Heart left ventricle (tissue), 16 donors: ENCODE measurements at regions not wholly inside any gene's neighbourhood (a gene's known extent, or its start where the extent isn't known, plus 50 kb on each side); places are given as distances from the start of the nearest gene placed in this dataset.

ENCODE experiments used
- ATAC-seq, 4 donors: fragments of 200-7000 bp; cut with Tn5 transposase; one replicate each; pipeline ENCODE4 v1.9.1; 2020 to 2022; ENCODE audit warnings: moderate library complexity in 4 of 4, mild to moderate bottlenecking in 3 of 4, moderate number of reproducible peaks in 1 of 4
- DNase-seq, 5 donors: peaks; one replicate each; pipeline ENCODE4 v3.0.0-alpha.2; 2020
- H3K27ac ChIP-seq, 12 donors: fragments of 200-600 bp; sonication (generic) in 4 of 12; one replicate each; pipeline versions ENCODE4 v1.5.0 to v1.8.0; 2016 to 2022; ENCODE audit warnings: mild to moderate bottlenecking in 2 of 12
- H3K27me3 ChIP-seq, 9 donors: fragments of 200-600 bp; sonication (generic) in 2 of 9; one replicate each; pipeline versions ENCODE4 v1.5.1 to v1.8.0; 2016 to 2022; ENCODE audit warnings: mild to moderate bottlenecking in 3 of 9
- H3K36me3 ChIP-seq, 9 donors: fragments of 200-600 bp; sonication (generic) in 2 of 9; one replicate each; pipeline versions ENCODE4 v1.5.0 to v1.8.0; 2018 to 2022; ENCODE audit warnings: mild to moderate bottlenecking in 2 of 9
- H3K4me1 ChIP-seq, 12 donors: fragments of 200-600 bp; sonication (generic) in 4 of 12; one replicate each; pipeline versions ENCODE4 v1.5.0 to v1.8.0; 2016 to 2022; ENCODE audit warnings: mild to moderate bottlenecking in 3 of 12
- H3K4me3 ChIP-seq, 12 donors: fragments of 200-600 bp; sonication (generic) in 4 of 12; one replicate each; pipeline versions ENCODE4 v1.5.0 to v1.8.0; 2017 to 2022; ENCODE audit warnings: mild to moderate bottlenecking in 9 of 12, moderate library complexity in 4 of 12
- H3K9me3 ChIP-seq, 12 donors: fragments of 200-600 bp; sonication (generic) in 4 of 12; one replicate each; pipeline versions ENCODE4 v1.5.0 to v1.8.0; 2016 to 2022; ENCODE audit warnings: mild to moderate bottlenecking in 1 of 12
- CTCF ChIP-seq, 12 donors: fragments of 200-600 bp; sonication (generic) in 4 of 12; IDR thresholded peaks; one replicate each; pipeline versions ENCODE4 v1.5.0 to v1.8.0; 2018 to 2022; ENCODE audit warnings: antibody characterized with exemption in 12 of 12, mild to moderate bottlenecking in 5 of 12
- POLR2A ChIP-seq, 2 donors: fragments of 450-650 bp; IDR thresholded peaks; one replicate each; pipeline ENCODE4 v1.6.1; 2017; ENCODE audit warnings: antibody characterized with exemption in 2 of 2, mild to moderate bottlenecking in 2 of 2, moderate library complexity in 2 of 2
- WGBS, 4 donors: extraction: QIAGEN DNeasy Blood & Tissue Kit in 2 of 4; methylation state at CpG; one replicate each; pipeline versions ENCODE4 v1.1.5 to v1.1.7; 2013 to 2018; 5-methylcytosine and 5-hydroxymethylcytosine counted together
- intact Hi-C, 10 donors: fragments of 100-400 bp; cut with DNase I; formaldehyde crosslinking; loops; one replicate each; pipeline versions ENCODE4 v1.11.1 to v1.14.2; 2022
- donor health status: ischemic (EF 13 %, LVEDD 7.1; RV severe dilation, severe dysfunction).
- donor health status: healthy with polysubstance abuse.
- donor health status: DM: no; HTN: yes; CAD: no.
- donor health status: DM: no; HTN: no; CAD: no.
- donor health status: ischemic (EF 25% LVEDD 6.9; RV normal size, moderate dysfunction).
- donor health status: ischemic (EF 25% LVEDD 5.7; RV mildly dilated, moderate dysfunction).
- donor health status: healthy.
- donor health status: DM: yes; HTN: yes; CAD: no.
- donor health status: ischemic (EF 35%, LVEDD 5.7; RV mildly dilated, moderate dysfunction).
- donor health status: nonischemic (EF 11% LVEDD 7.7; RV severe dilation, severe dysfunction).
- donor health status: DM: yes; HTN: yes; CAD: no.
- donor health status: PGD.
- donor health status: ischemic (EF 29% LVEDD 5.4; RV normal size, mild dysfunction).
- donor health status: nonischemic (EF 23%, LVEDD 6.1; RV moderate dilation, normal function).

- no peak overlapping the region for H3K27ac ChIP-seq
- H3K4me1 ChIP-seq, result peaks cover 0 to 12% (median 7%) of the 10 kb centered on the region in 12 donors
- 92 to 95% (median 93%) methylated on average over 11 of the region's 11 CpGs for WGBS, 4 donors
- peaks cover 0 to 4% (median 0%) of the 10 kb centered on the region in 9 donors for H3K27me3 ChIP-seq
- peaks cover 0 to 14% (median 3%) of the 10 kb centered on the region in 12 donors for H3K9me3 ChIP-seq
- no peak for TF ChIP-seq POLR2A (IDR thresholded peaks at IDR 0.05)
- no peak for TF ChIP-seq CTCF (IDR thresholded peaks at IDR 0.05)
- DNase-seq (no peak), ATAC-seq (no peak)
- H3K4me3 ChIP-seq, result no peak overlapping the region
- intact Hi-C loops, result no loop called here
- no peaks in the 10 kb centered on the region for H3K36me3 ChIP-seq
Measured at GRCh38 chr2:85951351-85952067, 62.7 kb upstream of the ST3GAL5 start.

GRCh38 chr2:85950743-85951142 is 62.0 kb upstream of the ST3GAL5 start:
- no peaks in the 10 kb centered on the region for H3K36me3 ChIP-seq
- H3K27me3 ChIP-seq, result peaks cover 0 to 4% (median 0%) of the 10 kb centered on the region in 9 donors
- H3K4me3 ChIP-seq, result no peak overlapping the region
- TF ChIP-seq CTCF (IDR thresholded peaks at IDR 0.05), result no peak
- no peak for TF ChIP-seq POLR2A (IDR thresholded peaks at IDR 0.05)
- intact Hi-C loops, result no loop called here
- H3K4me1 ChIP-seq, result peaks cover 0 to 12% (median 7%) of the 10 kb centered on the region in 12 donors
- ATAC-seq (no peak), DNase-seq (no peak)
- H3K27ac ChIP-seq, result no peak overlapping the region
- 77 to 93% (median 86%) methylated on average over 4 of the region's 4 CpGs for WGBS, 4 donors
- H3K9me3 ChIP-seq, result peaks cover 0 to 14% (median 3%) of the 10 kb centered on the region in 12 donors

- intact Hi-C loops, result no loop called here
- Histone ChIP-seq H3K4me1 (peaks cover 0 to 12% (median 7%) of the 10 kb centered on the region in 12 donors), H3K27me3 (peaks cover 0 to 4% (median 0%) of the 10 kb centered on the region in 9 donors), H3K27ac (peak overlapping the region in 1 of 12 donors; percentile 21), H3K9me3 (peaks cover 0 to 16% (median 3%) of the 10 kb centered on the region in 12 donors), H3K4me3 (no peak overlapping the region), H3K36me3 (no peaks in the 10 kb centered on the region)
- 52 to 79% (median 59%) methylated on average over 5 of the region's 5 CpGs for WGBS, 4 donors
- ATAC-seq, result peak in 3 of 4 donors; percentile 55 to 75 (median 59)
- peak in 3 of 5 donors; percentile 53 to 72 (median 63) for DNase-seq
- TF ChIP-seq CTCF (IDR thresholded peaks at IDR 0.05) (no peak), POLR2A (IDR thresholded peaks at IDR 0.05) (no peak)
Measured at GRCh38 chr2:85949280-85949679, 60.5 kb upstream of the ST3GAL5 start.

- Histone ChIP-seq H3K4me3 (no peak overlapping the region), H3K4me1 (peaks cover 0 to 12% (median 7%) of the 10 kb centered on the region in 12 donors), H3K27me3 (peaks cover 0 to 4% (median 0%) of the 10 kb centered on the region in 9 donors), H3K36me3 (no peaks in the 10 kb centered on the region), H3K9me3 (peaks cover 0 to 25% (median 6%) of the 10 kb centered on the region in 12 donors), H3K27ac (no peak overlapping the region)
- DNase-seq (no peak), ATAC-seq (no peak)
- TF ChIP-seq CTCF (IDR thresholded peaks at IDR 0.05) (no peak), POLR2A (IDR thresholded peaks at IDR 0.05) (no peak)
- intact Hi-C loops, result no loop called here
Measured at GRCh38 chr2:85947593-85947992, 58.8 kb upstream of the ST3GAL5 start.
